RWPE2 (cell line): ENCODE measurements at regions not wholly inside any gene's neighbourhood (a gene's known extent, or its start where the extent isn't known, plus 50 kb on each side); places are given as distances from the start of the nearest gene placed in this dataset.

Experiments
- ATAC-seq: fragments of 200-7000 bp; cut with Tn5 transposase; 3 replicates; pipeline ENCODE4 v1.9.1; 2021; ENCODE audit warnings: low read depth
- DNase-seq: peaks from one replicate; pipeline ENCODE4 v3.0.0-alpha.2; 2020; ENCODE audit warnings: low spot score
- H3K27ac ChIP-seq: fragments of 450-650 bp; 2 replicates; pipeline ENCODE4 v1.5.1; 2017; ENCODE audit warnings: mild to moderate bottlenecking; ENCODE audit not compliant: poor library complexity, severe bottlenecking
- H3K27me3 ChIP-seq: fragments of 250-450 bp; sonication (Bioruptor Pico); 2 replicates; pipeline ENCODE4 v1.5.1; 2021; ENCODE audit warnings: mild to moderate bottlenecking, moderate library complexity; ENCODE audit not compliant: insufficient read depth, poor library complexity, severe bottlenecking
- H3K36me3 ChIP-seq: fragments of 250-450 bp; sonication (Bioruptor Pico); 2 replicates; pipeline ENCODE4 v1.5.1; 2020; ENCODE audit warnings: low read depth, mild to moderate bottlenecking, moderate library complexity
- H3K4me1 ChIP-seq: fragments of 250-450 bp; sonication (Bioruptor Pico); 2 replicates; pipeline ENCODE4 v1.5.1; 2021; ENCODE audit warnings: mild to moderate bottlenecking, moderate library complexity; ENCODE audit not compliant: insufficient read depth, poor library complexity, severe bottlenecking
- H3K4me3 ChIP-seq: fragments of 250-450 bp; sonication (Bioruptor Pico); 2 replicates; pipeline ENCODE4 v1.5.1; 2021; ENCODE audit warnings: mild to moderate bottlenecking, moderate library complexity; ENCODE audit not compliant: severe bottlenecking
- H3K9me3 ChIP-seq: fragments of 250-450 bp; sonication (Bioruptor Pico); 2 replicates; pipeline ENCODE4 v1.5.1; 2021; ENCODE audit warnings: mild to moderate bottlenecking, moderate library complexity; ENCODE audit not compliant: severe bottlenecking
- CTCF ChIP-seq: fragments of 450-650 bp; IDR thresholded peaks from one replicate; pipeline ENCODE4 v1.5.1; 2017; ENCODE audit warnings: mild to moderate bottlenecking, moderate library complexity; ENCODE audit not compliant: poor library complexity, severe bottlenecking

- Histone ChIP-seq H3K4me1 (no peaks in the 10 kb centered on the region), H3K36me3 (no peaks in the 10 kb centered on the region), H3K27me3 (no peaks in the 10 kb centered on the region), H3K27ac (no peak overlapping the region), H3K4me3 (no peak overlapping the region), H3K9me3 (no peaks in the 10 kb centered on the region)
- ATAC-seq (no peak), DNase-seq (no peak)
- TF ChIP-seq CTCF = no peak
Measured at GRCh38 chr3:193049935-193050334, 132.3 kb upstream of the MB21D2 start.

DNA sequence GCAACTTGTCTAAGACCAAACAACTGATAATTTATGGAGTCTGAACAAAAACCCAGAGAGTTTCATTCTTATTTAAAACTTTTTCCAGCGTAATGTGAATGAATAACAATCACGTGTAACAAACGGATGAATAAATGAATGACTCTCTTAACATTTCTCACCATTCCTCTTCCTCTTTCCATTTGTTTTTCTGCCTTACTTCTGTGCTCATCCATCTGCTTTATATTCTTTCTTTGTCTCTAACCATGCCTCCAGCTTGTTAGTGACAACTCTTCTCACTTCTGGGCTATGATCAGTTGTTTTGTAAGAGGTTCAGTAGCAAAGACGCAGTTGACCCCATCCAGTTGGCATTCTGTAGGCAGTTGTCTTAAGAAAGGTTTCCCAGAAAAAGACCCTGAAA, 133.7 kb upstream of the MB21D2 start:
- H3K27me3 ChIP-seq = no peaks in the 10 kb centered on the region
- no peak for TF ChIP-seq CTCF
- no peak for ATAC-seq

GRCh38 chr3:193052354-193053045, 134.8 kb upstream of the MB21D2 start:
- no peak for DNase-seq
- TF ChIP-seq CTCF = no peak
- Histone ChIP-seq H3K27ac (no peak overlapping the region), H3K4me3 (no peak overlapping the region), H3K9me3 (no peaks in the 10 kb centered on the region), H3K36me3 (no peaks in the 10 kb centered on the region), H3K4me1 (no peaks in the 10 kb centered on the region), H3K27me3 (no peaks in the 10 kb centered on the region)
- no peak for ATAC-seq

More for the DNA sequence above, 133.7 kb upstream of the MB21D2 start:
- Histone ChIP-seq H3K4me3 (no peak overlapping the region), H3K9me3 (no peaks in the 10 kb centered on the region), H3K27ac (no peak overlapping the region), H3K4me1 (no peaks in the 10 kb centered on the region), H3K36me3 (no peaks in the 10 kb centered on the region)
- no peak for DNase-seq

DNA sequence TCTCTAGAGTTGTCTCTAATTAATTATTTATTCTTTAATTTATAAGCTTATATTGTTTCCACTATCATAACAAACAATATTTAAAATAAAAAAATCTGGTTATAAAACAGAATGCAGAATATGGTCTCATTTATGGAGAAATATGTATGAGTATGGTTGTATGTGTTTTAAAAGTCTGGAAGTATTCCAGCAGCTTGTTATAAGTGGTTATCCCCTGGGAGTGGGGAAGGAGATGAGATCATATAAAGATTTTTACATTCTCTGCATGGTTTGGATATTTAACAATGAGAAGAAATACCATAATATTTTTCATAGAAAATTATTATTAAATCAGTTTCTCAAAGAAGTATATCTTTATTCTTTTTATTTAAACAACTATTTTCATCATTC, 135.4 kb upstream of the MB21D2 start:
- no peak for TF ChIP-seq CTCF
- H3K4me1 ChIP-seq = no peaks in the 10 kb centered on the region
- peaks cover 1% of the 10 kb centered on the region for H3K27me3 ChIP-seq

DNA sequence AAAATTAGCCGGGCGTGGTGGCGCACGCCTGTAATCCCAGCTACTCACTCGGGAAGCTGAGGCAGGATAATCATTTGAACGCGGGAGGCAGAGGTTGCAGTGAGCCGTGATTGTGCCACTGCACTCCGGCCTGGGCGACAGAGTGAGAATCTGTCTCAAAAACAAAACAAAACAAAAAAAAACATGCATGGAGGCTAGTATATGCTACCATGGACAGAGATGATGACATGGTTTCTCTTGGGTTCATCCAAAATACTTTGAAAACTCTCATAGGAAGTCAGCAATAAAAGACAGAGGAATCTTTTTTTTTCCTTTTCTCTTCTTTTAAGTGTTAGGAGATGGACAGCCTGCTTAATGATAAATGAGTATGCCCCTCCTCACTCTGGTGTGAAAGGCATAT, 137.7 kb upstream of the MB21D2 start:
- Histone ChIP-seq H3K9me3 (no peaks in the 10 kb centered on the region), H3K27ac (no peak overlapping the region), H3K36me3 (no peaks in the 10 kb centered on the region), H3K27me3 (peaks cover 5% of the 10 kb centered on the region), H3K4me1 (no peaks in the 10 kb centered on the region), H3K4me3 (no peak overlapping the region)
- DNase-seq = no peak
- no peak for ATAC-seq
- TF ChIP-seq CTCF = no peak

More for the DNA sequence above, 135.4 kb upstream of the MB21D2 start:
- ATAC-seq (no peak), DNase-seq (no peak)
- no peaks in the 10 kb centered on the region for H3K9me3 ChIP-seq
- H3K27ac ChIP-seq = no peak overlapping the region
- H3K36me3 ChIP-seq = no peaks in the 10 kb centered on the region
- no peak overlapping the region for H3K4me3 ChIP-seq
